Erythroblast (primary cell): ENCODE measurements at regions not wholly inside any gene's neighbourhood (a gene's known extent, or its start where the extent isn't known, plus 50 kb on each side); places are given as distances from the start of the nearest gene placed in this dataset.

Source experiments
- GATA1 ChIP-seq: IDR thresholded peaks from 2 replicates; pipeline ENCODE4 v1.6.1; 2011; ENCODE audit warnings: low read depth, mild to moderate bottlenecking, control low read depth, low read length, moderate library complexity
- POLR2A ChIP-seq: IDR thresholded peaks from 2 replicates; pipeline ENCODE4 v1.6.1; 2011; ENCODE audit warnings: mild to moderate bottlenecking, low read length

DNA sequence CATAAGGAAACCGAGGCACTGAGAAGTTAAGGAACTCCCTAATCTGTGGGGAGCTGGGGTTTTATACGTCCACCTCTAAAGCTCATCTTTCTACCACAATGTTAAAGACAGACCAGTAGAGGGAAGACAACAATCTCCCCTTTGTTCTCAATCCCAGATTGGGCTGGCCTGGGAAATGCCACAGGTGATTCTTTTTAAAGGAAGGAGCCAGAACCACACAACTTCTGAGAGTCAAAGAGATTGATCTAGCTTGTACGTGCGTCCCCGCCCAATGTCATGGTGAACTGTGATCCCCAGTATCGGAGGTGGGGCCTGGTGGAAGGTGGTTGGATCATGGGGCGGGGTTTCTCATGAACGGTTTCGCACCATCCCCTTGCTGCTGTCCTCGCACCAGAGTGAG, 81.8 kb upstream of the LCLAT1 start:
- TF ChIP-seq POLR2A (no peak), GATA1 (no peak)
